AG09319 (cell line): ENCODE measurements at regions not wholly inside any gene's neighbourhood (a gene's known extent, or its start where the extent isn't known, plus 50 kb on each side); places are given as distances from the start of the nearest gene placed in this dataset.

ENCODE experiments used
- DNase-seq: peaks from one replicate; pipeline ENCODE4 v3.0.0-alpha.2; 2010; ENCODE audit warnings: low read depth; ENCODE audit errors: extremely low read depth
- CTCF ChIP-seq: IDR thresholded peaks from 2 replicates; pipeline ENCODE4 v1.5.1; 2011; ENCODE audit warnings: low read depth, mild to moderate bottlenecking, inconsistent platforms, low read length, moderate library complexity

- DNase-seq: no peak
- TF ChIP-seq CTCF: no peak
Measured at GRCh38 chr3:84141571-84141970, 817.2 kb upstream of the CADM2 start.

GRCh38 chr3:84165328-84165727, 793.5 kb upstream of the CADM2 start:
- no peak for DNase-seq
- TF ChIP-seq CTCF: no peak

- TF ChIP-seq CTCF: no peak
- DNase-seq: no peak
Measured at GRCh38 chr3:84175449-84175848, 783.3 kb upstream of the CADM2 start.

GRCh38 chr3:84184937-84185336, 773.9 kb upstream of the CADM2 start:
- TF ChIP-seq CTCF: no peak
- no peak for DNase-seq

- no peak for DNase-seq
- no peak for TF ChIP-seq CTCF
Measured at GRCh38 chr3:84194029-84194428, 764.8 kb upstream of the CADM2 start.

- TF ChIP-seq CTCF: no peak
- DNase-seq: no peak
Measured at GRCh38 chr3:84209474-84209873, 749.3 kb upstream of the CADM2 start.

GRCh38 chr3:84223512-84223911, 735.3 kb upstream of the CADM2 start:
- no peak for TF ChIP-seq CTCF
- no peak for DNase-seq
